ENCODE measurements at regions not wholly inside any gene's neighbourhood (a gene's known extent, or its start where the extent isn't known, plus 50 kb on each side); places are given as distances from the start of the nearest gene placed in this dataset.

GRCh38 chr5:60271517-60271916 lies 378.0 kb upstream of the PDE4D start:
- TF ChIP-seq CTCF (IDR thresholded peaks at IDR 0.05) (no peak), POLR2A (IDR thresholded peaks at IDR 0.05) (no peak)
- H3K9me3 ChIP-seq, result no peaks in the 10 kb centered on the region
- H3K4me1 ChIP-seq, result no peaks in the 10 kb centered on the region
- H3K27me3 ChIP-seq, result no peaks in the 10 kb centered on the region
- no peaks in the 10 kb centered on the region for H3K36me3 ChIP-seq
- no peak overlapping the region for H3K4me3 ChIP-seq
- H3K27ac ChIP-seq, result no peak overlapping the region
- no peak for DNase-seq

- TF ChIP-seq CTCF (IDR thresholded peaks at IDR 0.05) (no peak), POLR2A (IDR thresholded peaks at IDR 0.05) (no peak)
- no peaks in the 10 kb centered on the region for H3K4me1 ChIP-seq
- H3K27me3 ChIP-seq, result no peaks in the 10 kb centered on the region
- no peak overlapping the region for H3K4me3 ChIP-seq
- H3K27ac ChIP-seq, result no peak overlapping the region
- no peaks in the 10 kb centered on the region for H3K9me3 ChIP-seq
- no peaks in the 10 kb centered on the region for H3K36me3 ChIP-seq
- no peak for DNase-seq
These were observed 374.4 kb upstream of the PDE4D start for GRCh38 chr5:60267907-60268306.

GRCh38 chr5:60263346-60263745 lies 369.8 kb upstream of the PDE4D start:
- H3K27ac ChIP-seq, result no peak overlapping the region
- no peaks in the 10 kb centered on the region for H3K27me3 ChIP-seq
- no peak for DNase-seq
- no peaks in the 10 kb centered on the region for H3K9me3 ChIP-seq
- no peak overlapping the region for H3K4me3 ChIP-seq
- TF ChIP-seq POLR2A (IDR thresholded peaks at IDR 0.05) (no peak), CTCF (IDR thresholded peaks at IDR 0.05) (no peak)
- no peaks in the 10 kb centered on the region for H3K36me3 ChIP-seq
- no peaks in the 10 kb centered on the region for H3K4me1 ChIP-seq

- Histone ChIP-seq H3K4me3 (no peak overlapping the region), H3K4me1 (no peaks in the 10 kb centered on the region), H3K9me3 (no peaks in the 10 kb centered on the region), H3K27ac (no peak overlapping the region), H3K36me3 (no peaks in the 10 kb centered on the region), H3K27me3 (no peaks in the 10 kb centered on the region)
- no peak for DNase-seq
- TF ChIP-seq CTCF (IDR thresholded peaks at IDR 0.05), result no peak
- no peak for TF ChIP-seq POLR2A (IDR thresholded peaks at IDR 0.05)
These were observed 369.2 kb upstream of the PDE4D start for GRCh38 chr5:60262576-60263295.

- H3K4me1 ChIP-seq, result no peaks in the 10 kb centered on the region
- H3K4me3 ChIP-seq, result no peak overlapping the region
- H3K27ac ChIP-seq, result no peak overlapping the region
- no peaks in the 10 kb centered on the region for H3K36me3 ChIP-seq
- TF ChIP-seq CTCF (IDR thresholded peaks at IDR 0.05) (no peak), POLR2A (IDR thresholded peaks at IDR 0.05) (no peak)
- DNase-seq, result no peak
- H3K27me3 ChIP-seq, result no peaks in the 10 kb centered on the region
- H3K9me3 ChIP-seq, result no peaks in the 10 kb centered on the region
These were observed 368.2 kb upstream of the PDE4D start for GRCh38 chr5:60261732-60262131.

- no peak overlapping the region for H3K4me3 ChIP-seq
- no peaks in the 10 kb centered on the region for H3K36me3 ChIP-seq
- no peaks in the 10 kb centered on the region for H3K27me3 ChIP-seq
- no peak for TF ChIP-seq POLR2A (IDR thresholded peaks at IDR 0.05)
- no peak for TF ChIP-seq CTCF (IDR thresholded peaks at IDR 0.05)
- H3K9me3 ChIP-seq, result no peaks in the 10 kb centered on the region
- H3K4me1 ChIP-seq, result no peaks in the 10 kb centered on the region
- H3K27ac ChIP-seq, result no peak overlapping the region
- no peak for DNase-seq
These were observed 367.1 kb upstream of the PDE4D start for GRCh38 chr5:60260658-60261057.
